Common myeloid progenitor, CD34-positive (primary cell): ENCODE measurements at regions not wholly inside any gene's neighbourhood (a gene's known extent, or its start where the extent isn't known, plus 50 kb on each side); places are given as distances from the start of the nearest gene placed in this dataset.

Experiments
- CTCF ChIA-PET: fragments of 350-600 bp; sonication (Branson Sonifier 250); formaldehyde crosslinking; loops from one replicate; lab custom pipeline; 2021; ENCODE audit warnings: antibody characterized with exemption; lab: Charles Lee
- POLR2A ChIA-PET: fragments of 350-600 bp; sonication (Branson Sonifier 250); formaldehyde crosslinking; loops from one replicate; lab custom pipeline; 2021; ENCODE audit warnings: antibody characterized with exemption; lab: Charles Lee
- DNase-seq, 3 donors: peaks; one replicate each; pipeline versions ENCODE4 v3.0.0 to v3.0.0-alpha.2; 2013
- H3K27ac ChIP-seq, 2 experiments: 1 replicate in 1 of 2; 2 replicates in 1 of 2; pipeline ENCODE4 v1.7.0; 2013; ENCODE audit warnings: inconsistent platforms in 2 of 2, low read length in 2 of 2, mild to moderate bottlenecking in 2 of 2, low read depth in 1 of 2, moderate library complexity in 1 of 2; ENCODE audit not compliant: severe bottlenecking in 2 of 2, insufficient read depth in 1 of 2, poor library complexity in 1 of 2
- H3K27me3 ChIP-seq, 5 experiments: replicated peaks in 2 of 5; 1 replicate in 3 of 5; 2 replicates in 2 of 5; pipeline versions ENCODE4 v1.6.1 to v1.7.0; 2013; ENCODE audit warnings: low read length in 4 of 5, mild to moderate bottlenecking in 2 of 5, moderate library complexity in 2 of 5, inconsistent platforms in 1 of 5; ENCODE audit not compliant: insufficient read depth in 5 of 5, control insufficient read depth in 4 of 5
- H3K36me3 ChIP-seq, 4 experiments: 1 replicate in 2 of 4; 2 replicates in 2 of 4; pipeline versions ENCODE4 v1.6.1 to v1.7.0; 2013; ENCODE audit warnings: low read length in 3 of 4, control low read depth in 1 of 4, mild to moderate bottlenecking in 1 of 4; ENCODE audit not compliant: control insufficient read depth in 4 of 4, insufficient read depth in 4 of 4
- H3K4me1 ChIP-seq, 4 experiments: 1 replicate in 3 of 4; 2 replicates in 1 of 4; pipeline versions ENCODE4 v1.6.1 to v1.7.1; 2013; ENCODE audit warnings: low read length in 3 of 4, mild to moderate bottlenecking in 3 of 4, control low read depth in 1 of 4, inconsistent platforms in 1 of 4, moderate library complexity in 1 of 4; ENCODE audit not compliant: control insufficient read depth in 4 of 4, insufficient read depth in 4 of 4; ENCODE audit errors: control extremely low read depth in 1 of 4
- H3K4me3 ChIP-seq, 7 experiments: 1 replicate in 4 of 7; 2 replicates in 3 of 7; pipeline versions ENCODE4 v1.5.1 to v1.7.0; 2013; ENCODE audit warnings: mild to moderate bottlenecking in 7 of 7, low read length in 6 of 7, moderate library complexity in 6 of 7, inconsistent platforms in 2 of 7, low read depth in 2 of 7, control low read depth in 1 of 7; ENCODE audit not compliant: insufficient read depth in 4 of 7, control insufficient read depth in 1 of 7; ENCODE audit errors: extremely low read depth in 1 of 7
- H3K9me3 ChIP-seq, 5 experiments: 1 replicate in 4 of 5; 2 replicates in 1 of 5; pipeline versions ENCODE4 v1.6.1 to v1.7.1; 2013; ENCODE audit warnings: low read length in 4 of 5, mild to moderate bottlenecking in 2 of 5, inconsistent platforms in 1 of 5, low read depth in 1 of 5, moderate library complexity in 1 of 5; ENCODE audit not compliant: control insufficient read depth in 4 of 5, insufficient read depth in 2 of 5; ENCODE audit errors: control extremely low read depth in 1 of 5
- WGBS: methylation state at CpG from one replicate; pipeline ENCODE4 v1.1.5; 2013; ENCODE audit not compliant: insufficient coverage; 5-methylcytosine and 5-hydroxymethylcytosine counted together

DNA sequence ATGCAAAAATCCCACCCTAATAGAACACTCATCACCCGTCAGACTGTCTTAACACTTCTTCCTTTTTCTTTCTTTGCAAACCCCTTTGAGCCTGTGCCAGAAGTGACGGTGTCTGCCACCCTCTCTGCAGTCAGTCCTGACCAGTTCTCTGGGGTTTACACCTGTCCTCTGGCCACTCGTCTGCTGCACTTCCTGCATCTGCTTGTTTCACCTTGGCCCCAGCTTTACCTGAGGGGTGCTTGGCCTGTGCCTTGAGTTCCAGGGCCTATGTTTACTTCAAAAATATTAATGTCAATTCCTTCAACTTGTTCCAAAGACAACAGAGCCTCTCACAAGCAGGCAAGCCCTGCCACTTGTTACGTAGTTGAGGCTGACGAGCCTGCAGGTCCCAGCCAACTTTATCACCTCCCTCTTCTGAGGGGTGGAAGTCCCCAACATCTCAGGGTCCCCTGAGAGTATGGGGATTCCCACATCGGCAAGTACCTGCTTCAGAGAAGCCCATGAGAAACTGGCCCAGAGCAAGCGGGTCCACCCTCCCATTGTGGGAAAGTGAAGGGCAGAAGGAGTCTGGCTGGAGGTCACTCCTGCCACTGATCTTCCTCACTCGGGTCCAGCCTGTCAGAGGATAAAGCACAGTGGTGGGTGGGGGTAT lies 205.4 kb downstream of the DAD1 start:
- H3K9me3 ChIP-seq: no peaks in the 10 kb centered on the region
- CTCF ChIA-PET: interaction anchor here (0.8 to 7.5 kb wide), 7 partner anchors 15 to 221 kb away, joined by 3 to 57 read pairs (median 4); no protein-coding TSS in a partner anchor
- no peak overlapping the region for H3K4me3 ChIP-seq
- H3K36me3 ChIP-seq: no peaks in the 10 kb centered on the region
- H3K27ac ChIP-seq: no peak overlapping the region
- peak; percentile 11 to 34 (median 14) for DNase-seq
- no peaks in the 10 kb centered on the region for H3K27me3 ChIP-seq
- WGBS: 76% methylated on average over 4 of the region's 8 CpGs
- POLR2A ChIA-PET: no interaction called here
- H3K4me1 ChIP-seq: peaks cover 0 to 10% (median 7%) of the 10 kb centered on the region in 4 experiments

- H3K27me3 ChIP-seq: no peaks in the 10 kb centered on the region
- H3K27ac ChIP-seq: no peak overlapping the region
- DNase-seq: no peak
- H3K36me3 ChIP-seq: no peaks in the 10 kb centered on the region
- ChIA-PET POLR2A (no interaction called here), CTCF (interaction anchor here (1.1 to 7.5 kb wide), 4 partner anchors 11 to 187 kb away, joined by 3 to 57 read pairs (median 4); no protein-coding TSS in a partner anchor)
- 100% methylated on average over 2 of the region's 2 CpGs for WGBS
- no peak overlapping the region for H3K4me3 ChIP-seq
- H3K4me1 ChIP-seq: peaks cover 0 to 10% (median 7%) of the 10 kb centered on the region in 4 experiments
- H3K9me3 ChIP-seq: no peaks in the 10 kb centered on the region
Observed at GRCh38 chr14:22382955-22383354, 206.1 kb downstream of the DAD1 start.

DNA sequence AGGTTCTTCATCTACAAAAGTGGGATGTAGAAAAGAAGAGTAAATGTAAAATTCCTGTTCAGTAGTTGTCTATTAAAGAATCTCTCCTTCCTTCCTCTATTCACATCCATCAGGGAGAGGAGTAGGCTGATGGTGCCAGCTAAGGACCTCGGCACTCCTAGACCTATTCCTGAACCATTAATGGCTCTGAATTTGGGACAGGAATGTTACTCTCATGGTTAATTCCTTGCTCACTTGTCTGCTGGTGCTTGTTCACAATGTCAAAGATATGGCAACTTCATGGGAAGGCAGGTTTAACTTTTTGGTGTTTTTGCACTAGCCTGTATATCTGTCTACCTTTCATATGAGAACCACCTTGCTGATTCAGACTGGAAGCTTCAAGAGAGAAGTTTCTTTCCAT lies 206.6 kb downstream of the DAD1 start:
- no peaks in the 10 kb centered on the region for H3K27me3 ChIP-seq
- ChIA-PET POLR2A (no interaction called here), CTCF (interaction anchor here (1.1 to 7.5 kb wide), 7 partner anchors 8 to 188 kb away, joined by 3 to 57 read pairs (median 4); no protein-coding TSS in a partner anchor)
- H3K36me3 ChIP-seq: no peaks in the 10 kb centered on the region
- H3K4me1 ChIP-seq: peaks cover 0 to 10% (median 7%) of the 10 kb centered on the region in 4 experiments
- DNase-seq: no peak
- no peaks in the 10 kb centered on the region for H3K9me3 ChIP-seq
- no CpG with 5 or more reads among the region's 1 CpG for WGBS
- H3K27ac ChIP-seq: no peak overlapping the region
- no peak overlapping the region for H3K4me3 ChIP-seq

- POLR2A ChIA-PET: no interaction called here
- DNase-seq: no peak
- CTCF ChIA-PET: interaction anchor here (1.0 to 7.5 kb wide), 12 partner anchors 8 to 189 kb away, joined by 3 to 57 read pairs (median 4); no protein-coding TSS in a partner anchor
- no peaks in the 10 kb centered on the region for H3K27me3 ChIP-seq
- peaks cover 0 to 10% (median 7%) of the 10 kb centered on the region in 4 experiments for H3K4me1 ChIP-seq
- no peak overlapping the region for H3K27ac ChIP-seq
- H3K4me3 ChIP-seq: no peak overlapping the region
- H3K9me3 ChIP-seq: no peaks in the 10 kb centered on the region
- H3K36me3 ChIP-seq: no peaks in the 10 kb centered on the region
- no CpG with 5 or more reads among the region's 2 CpGs for WGBS
Observed at GRCh38 chr14:22381766-22382165, 207.3 kb downstream of the DAD1 start.

GRCh38 chr14:22381408-22381760 lies 207.6 kb downstream of the DAD1 start:
- no peaks in the 10 kb centered on the region for H3K27me3 ChIP-seq
- CTCF ChIA-PET: interaction anchor here (0.9 to 7.5 kb wide), 11 partner anchors 9 to 187 kb away, joined by 3 to 57 read pairs (median 4); no protein-coding TSS in a partner anchor

DNA sequence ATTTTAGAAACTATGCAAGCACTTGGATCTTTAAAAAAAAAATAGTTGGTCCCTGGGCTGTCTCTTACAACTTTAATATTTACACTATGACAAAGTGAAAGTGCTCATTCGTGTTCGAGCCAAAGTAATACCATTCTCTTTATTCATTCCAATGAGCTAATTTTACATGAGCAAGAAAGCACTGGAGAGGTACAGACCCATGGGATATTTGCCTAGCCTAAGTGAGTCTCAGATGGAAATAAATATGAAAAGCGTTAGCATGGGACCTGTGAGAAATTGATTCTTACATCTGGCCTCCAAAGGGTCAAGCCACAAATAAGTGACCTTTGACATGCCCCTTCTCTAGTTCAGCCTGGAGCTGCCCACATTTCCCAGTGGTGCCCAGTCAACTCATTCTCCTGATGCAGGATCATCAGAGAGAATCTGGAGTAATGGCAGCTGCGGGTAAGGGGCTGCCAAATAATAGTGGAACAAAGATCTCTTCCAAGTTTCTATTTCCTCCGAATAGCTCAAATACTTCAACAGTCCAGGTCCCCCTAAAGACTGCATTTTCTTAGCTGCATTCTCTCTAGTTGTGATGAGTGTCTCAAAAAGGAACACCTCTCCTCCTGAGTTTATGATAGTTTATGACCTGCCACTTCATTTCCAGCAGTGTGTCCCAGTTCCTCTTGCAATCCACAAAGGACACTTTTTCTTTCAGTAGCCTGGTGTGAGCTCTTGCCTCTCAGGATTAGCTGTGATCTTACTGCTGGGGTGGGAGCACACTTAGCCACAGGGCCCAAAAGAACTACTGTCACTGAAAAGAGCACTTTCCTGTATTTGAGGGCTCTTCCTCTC lies 208.2 kb downstream of the DAD1 start:
- POLR2A ChIA-PET: no interaction called here
- 96% methylated on average over 4 of the region's 5 CpGs for WGBS
- no peak for DNase-seq
- Histone ChIP-seq H3K4me1 (peaks cover 0 to 10% (median 7%) of the 10 kb centered on the region in 4 experiments), H3K27me3 (no peaks in the 10 kb centered on the region), H3K36me3 (no peaks in the 10 kb centered on the region), H3K9me3 (no peaks in the 10 kb centered on the region), H3K27ac (no peak overlapping the region), H3K4me3 (no peak overlapping the region)
- CTCF ChIA-PET: interaction anchor here (0.6 to 7.5 kb wide), 14 partner anchors 9 to 188 kb away, joined by 3 to 57 read pairs (median 3); no protein-coding TSS in a partner anchor

More at GRCh38 chr14:22381408-22381760, 207.6 kb downstream of the DAD1 start:
- POLR2A ChIA-PET: no interaction called here
- Histone ChIP-seq H3K4me1 (peaks cover 0 to 10% (median 7%) of the 10 kb centered on the region in 4 experiments), H3K4me3 (no peak overlapping the region), H3K36me3 (no peaks in the 10 kb centered on the region), H3K9me3 (no peaks in the 10 kb centered on the region), H3K27ac (no peak overlapping the region)
- DNase-seq: peak in 2 of 3 donors; percentile 11 to 27
- 0% methylated on average over 2 of the region's 3 CpGs for WGBS
